ENCODE measurements at regions not wholly inside any gene's neighbourhood (a gene's known extent, or its start where the extent isn't known, plus 50 kb on each side); places are given as distances from the start of the nearest gene placed in this dataset.

DNA sequence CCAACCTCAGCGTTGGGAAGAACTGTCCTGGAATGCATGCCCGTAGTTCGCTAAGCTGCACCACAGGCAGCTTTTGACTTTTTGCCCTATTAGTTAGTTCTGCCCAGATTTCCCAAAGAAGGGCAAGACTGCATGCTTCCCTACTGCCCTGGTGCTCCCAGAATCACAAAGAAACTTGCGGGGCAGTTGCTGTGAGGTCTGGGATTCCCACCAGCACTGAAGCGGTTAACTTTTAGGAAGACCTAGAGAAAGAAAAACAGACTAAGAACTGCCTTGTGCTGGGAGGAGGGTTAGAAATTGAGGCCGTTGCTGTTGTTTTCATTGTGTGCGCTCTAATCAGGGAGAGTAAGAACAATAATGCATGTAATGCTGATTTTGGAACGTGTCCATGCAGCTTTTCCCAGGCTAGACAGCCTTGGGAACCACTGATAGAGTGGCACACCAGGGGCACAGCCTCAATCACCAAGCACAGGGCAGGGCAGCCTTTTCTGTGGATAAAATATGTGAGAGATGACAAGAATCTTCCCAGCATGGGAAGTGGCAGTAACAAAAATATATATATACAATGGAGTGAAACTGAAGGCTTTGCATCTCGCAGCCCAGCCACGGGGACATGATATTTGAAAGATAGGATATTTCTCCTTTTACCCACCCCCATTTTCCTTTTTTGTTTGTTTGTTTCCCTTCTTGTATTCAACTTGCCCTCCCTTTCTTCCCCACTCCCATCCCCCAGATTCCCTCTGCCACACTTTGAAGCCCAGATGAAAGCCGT, 137.7 kb upstream of the HEY2 start (continued):
- TF ChIP-seq, protein P1, sequence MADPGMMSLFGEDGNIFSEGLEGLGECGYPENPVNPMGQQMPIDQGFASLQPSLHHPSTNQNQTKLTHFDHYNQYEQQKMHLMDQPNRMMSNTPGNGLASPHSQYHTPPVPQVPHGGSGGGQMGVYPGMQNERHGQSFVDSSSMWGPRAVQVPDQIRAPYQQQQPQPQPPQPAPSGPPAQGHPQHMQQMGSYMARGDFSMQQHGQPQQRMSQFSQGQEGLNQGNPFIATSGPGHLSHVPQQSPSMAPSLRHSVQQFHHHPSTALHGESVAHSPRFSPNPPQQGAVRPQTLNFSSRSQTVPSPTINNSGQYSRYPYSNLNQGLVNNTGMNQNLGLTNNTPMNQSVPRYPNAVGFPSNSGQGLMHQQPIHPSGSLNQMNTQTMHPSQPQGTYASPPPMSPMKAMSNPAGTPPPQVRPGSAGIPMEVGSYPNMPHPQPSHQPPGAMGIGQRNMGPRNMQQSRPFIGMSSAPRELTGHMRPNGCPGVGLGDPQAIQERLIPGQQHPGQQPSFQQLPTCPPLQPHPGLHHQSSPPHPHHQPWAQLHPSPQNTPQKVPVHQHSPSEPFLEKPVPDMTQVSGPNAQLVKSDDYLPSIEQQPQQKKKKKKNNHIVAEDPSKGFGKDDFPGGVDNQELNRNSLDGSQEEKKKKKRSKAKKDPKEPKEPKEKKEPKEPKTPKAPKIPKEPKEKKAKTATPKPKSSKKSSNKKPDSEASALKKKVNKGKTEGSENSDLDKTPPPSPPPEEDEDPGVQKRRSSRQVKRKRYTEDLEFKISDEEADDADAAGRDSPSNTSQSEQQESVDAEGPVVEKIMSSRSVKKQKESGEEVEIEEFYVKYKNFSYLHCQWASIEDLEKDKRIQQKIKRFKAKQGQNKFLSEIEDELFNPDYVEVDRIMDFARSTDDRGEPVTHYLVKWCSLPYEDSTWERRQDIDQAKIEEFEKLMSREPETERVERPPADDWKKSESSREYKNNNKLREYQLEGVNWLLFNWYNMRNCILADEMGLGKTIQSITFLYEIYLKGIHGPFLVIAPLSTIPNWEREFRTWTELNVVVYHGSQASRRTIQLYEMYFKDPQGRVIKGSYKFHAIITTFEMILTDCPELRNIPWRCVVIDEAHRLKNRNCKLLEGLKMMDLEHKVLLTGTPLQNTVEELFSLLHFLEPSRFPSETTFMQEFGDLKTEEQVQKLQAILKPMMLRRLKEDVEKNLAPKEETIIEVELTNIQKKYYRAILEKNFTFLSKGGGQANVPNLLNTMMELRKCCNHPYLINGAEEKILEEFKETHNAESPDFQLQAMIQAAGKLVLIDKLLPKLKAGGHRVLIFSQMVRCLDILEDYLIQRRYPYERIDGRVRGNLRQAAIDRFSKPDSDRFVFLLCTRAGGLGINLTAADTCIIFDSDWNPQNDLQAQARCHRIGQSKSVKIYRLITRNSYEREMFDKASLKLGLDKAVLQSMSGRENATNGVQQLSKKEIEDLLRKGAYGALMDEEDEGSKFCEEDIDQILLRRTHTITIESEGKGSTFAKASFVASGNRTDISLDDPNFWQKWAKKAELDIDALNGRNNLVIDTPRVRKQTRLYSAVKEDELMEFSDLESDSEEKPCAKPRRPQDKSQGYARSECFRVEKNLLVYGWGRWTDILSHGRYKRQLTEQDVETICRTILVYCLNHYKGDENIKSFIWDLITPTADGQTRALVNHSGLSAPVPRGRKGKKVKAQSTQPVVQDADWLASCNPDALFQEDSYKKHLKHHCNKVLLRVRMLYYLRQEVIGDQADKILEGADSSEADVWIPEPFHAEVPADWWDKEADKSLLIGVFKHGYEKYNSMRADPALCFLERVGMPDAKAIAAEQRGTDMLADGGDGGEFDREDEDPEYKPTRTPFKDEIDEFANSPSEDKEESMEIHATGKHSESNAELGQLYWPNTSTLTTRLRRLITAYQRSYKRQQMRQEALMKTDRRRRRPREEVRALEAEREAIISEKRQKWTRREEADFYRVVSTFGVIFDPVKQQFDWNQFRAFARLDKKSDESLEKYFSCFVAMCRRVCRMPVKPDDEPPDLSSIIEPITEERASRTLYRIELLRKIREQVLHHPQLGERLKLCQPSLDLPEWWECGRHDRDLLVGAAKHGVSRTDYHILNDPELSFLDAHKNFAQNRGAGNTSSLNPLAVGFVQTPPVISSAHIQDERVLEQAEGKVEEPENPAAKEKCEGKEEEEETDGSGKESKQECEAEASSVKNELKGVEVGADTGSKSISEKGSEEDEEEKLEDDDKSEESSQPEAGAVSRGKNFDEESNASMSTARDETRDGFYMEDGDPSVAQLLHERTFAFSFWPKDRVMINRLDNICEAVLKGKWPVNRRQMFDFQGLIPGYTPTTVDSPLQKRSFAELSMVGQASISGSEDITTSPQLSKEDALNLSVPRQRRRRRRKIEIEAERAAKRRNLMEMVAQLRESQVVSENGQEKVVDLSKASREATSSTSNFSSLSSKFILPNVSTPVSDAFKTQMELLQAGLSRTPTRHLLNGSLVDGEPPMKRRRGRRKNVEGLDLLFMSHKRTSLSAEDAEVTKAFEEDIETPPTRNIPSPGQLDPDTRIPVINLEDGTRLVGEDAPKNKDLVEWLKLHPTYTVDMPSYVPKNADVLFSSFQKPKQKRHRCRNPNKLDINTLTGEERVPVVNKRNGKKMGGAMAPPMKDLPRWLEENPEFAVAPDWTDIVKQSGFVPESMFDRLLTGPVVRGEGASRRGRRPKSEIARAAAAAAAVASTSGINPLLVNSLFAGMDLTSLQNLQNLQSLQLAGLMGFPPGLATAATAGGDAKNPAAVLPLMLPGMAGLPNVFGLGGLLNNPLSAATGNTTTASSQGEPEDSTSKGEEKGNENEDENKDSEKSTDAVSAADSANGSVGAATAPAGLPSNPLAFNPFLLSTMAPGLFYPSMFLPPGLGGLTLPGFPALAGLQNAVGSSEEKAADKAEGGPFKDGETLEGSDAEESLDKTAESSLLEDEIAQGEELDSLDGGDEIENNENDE (IDR thresholded peaks at IDR 0.05; ENCODE audit: insufficient replicate concordance, low read length), result peak; percentile 41
- peak; percentile 83 for TF ChIP-seq TEAD4 (IDR thresholded peaks at IDR 0.05; ENCODE audit: low read depth, low read length)
- TF ChIP-seq TBP (IDR thresholded peaks at IDR 0.05; ENCODE audit: low read depth, low read length), result peak; percentile 51; the same call in 1 of the 2 replicates
- no peak for TF ChIP-seq BRCA1 (IDR thresholded peaks at IDR 0.05; ENCODE audit: low read depth, low read length)

Measured in H1 (cell line).